ENCODE measurements at regions not wholly inside any gene's neighbourhood (a gene's known extent, or its start where the extent isn't known, plus 50 kb on each side); places are given as distances from the start of the nearest gene placed in this dataset.

DNA sequence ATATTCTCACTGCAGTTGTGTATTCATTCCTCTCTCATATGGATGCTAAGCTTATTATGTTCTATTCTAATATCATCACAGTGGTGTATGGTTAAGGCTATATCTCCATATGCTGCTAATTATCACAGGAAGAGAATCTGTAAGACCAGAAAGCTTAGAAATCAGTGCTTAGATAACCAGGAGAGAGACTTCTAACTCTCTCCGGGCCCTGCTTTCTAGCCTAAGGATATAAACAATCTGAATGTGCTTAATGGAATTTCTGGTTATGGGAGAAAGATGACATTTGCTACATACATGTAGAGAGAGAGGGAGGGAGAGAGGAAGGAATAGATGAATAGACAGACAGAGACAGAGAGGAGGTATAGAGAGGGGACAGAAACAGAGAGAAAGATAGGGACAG lies 1231.3 kb downstream of the EPHA7 start:
- Histone ChIP-seq H3K9me3 (no peaks in the 10 kb centered on the region), H3K36me3 (no peaks in the 10 kb centered on the region), H3K27ac (no peak overlapping the region), H3K4me3 (no peak overlapping the region), H3K27me3 (no peaks in the 10 kb centered on the region), H3K4me1 (no peaks in the 10 kb centered on the region)
- DNase-seq: no peak
- TF ChIP-seq, protein P1, sequence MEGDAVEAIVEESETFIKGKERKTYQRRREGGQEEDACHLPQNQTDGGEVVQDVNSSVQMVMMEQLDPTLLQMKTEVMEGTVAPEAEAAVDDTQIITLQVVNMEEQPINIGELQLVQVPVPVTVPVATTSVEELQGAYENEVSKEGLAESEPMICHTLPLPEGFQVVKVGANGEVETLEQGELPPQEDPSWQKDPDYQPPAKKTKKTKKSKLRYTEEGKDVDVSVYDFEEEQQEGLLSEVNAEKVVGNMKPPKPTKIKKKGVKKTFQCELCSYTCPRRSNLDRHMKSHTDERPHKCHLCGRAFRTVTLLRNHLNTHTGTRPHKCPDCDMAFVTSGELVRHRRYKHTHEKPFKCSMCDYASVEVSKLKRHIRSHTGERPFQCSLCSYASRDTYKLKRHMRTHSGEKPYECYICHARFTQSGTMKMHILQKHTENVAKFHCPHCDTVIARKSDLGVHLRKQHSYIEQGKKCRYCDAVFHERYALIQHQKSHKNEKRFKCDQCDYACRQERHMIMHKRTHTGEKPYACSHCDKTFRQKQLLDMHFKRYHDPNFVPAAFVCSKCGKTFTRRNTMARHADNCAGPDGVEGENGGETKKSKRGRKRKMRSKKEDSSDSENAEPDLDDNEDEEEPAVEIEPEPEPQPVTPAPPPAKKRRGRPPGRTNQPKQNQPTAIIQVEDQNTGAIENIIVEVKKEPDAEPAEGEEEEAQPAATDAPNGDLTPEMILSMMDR (IDR thresholded peaks at IDR 0.05): no peak
- intact Hi-C loops (cut with DNase I; ENCODE audit: low total_unique reads): no loop called here

DNA sequence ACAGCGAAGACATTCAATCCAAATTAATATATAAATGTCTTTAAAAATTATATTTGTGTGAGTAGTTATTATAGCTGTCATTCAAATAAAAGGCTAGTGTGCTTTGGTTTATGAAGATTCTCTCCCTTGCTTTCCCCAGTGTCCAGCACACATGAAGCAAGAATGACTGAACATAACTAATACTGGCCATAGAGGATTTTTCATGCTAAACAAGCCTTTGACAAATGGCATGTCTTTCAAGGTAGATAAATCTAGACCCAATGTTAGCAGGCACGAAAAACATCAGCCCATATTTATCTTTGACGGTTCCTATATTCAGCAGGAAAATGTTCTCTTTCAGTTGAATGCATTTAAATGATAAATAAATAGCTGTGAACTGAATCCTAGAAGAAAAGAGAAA lies 1234.4 kb downstream of the EPHA7 start:
- H3K36me3 ChIP-seq: no peaks in the 10 kb centered on the region
- H3K27ac ChIP-seq: no peak overlapping the region
- DNase-seq: no peak
- TF ChIP-seq, protein P1 (IDR thresholded peaks at IDR 0.05): no peak
- H3K9me3 ChIP-seq: no peaks in the 10 kb centered on the region
- intact Hi-C loops (cut with DNase I; ENCODE audit: low total_unique reads): no loop called here
- H3K4me3 ChIP-seq: no peak overlapping the region
- no peaks in the 10 kb centered on the region for H3K27me3 ChIP-seq
- no peaks in the 10 kb centered on the region for H3K4me1 ChIP-seq

DNA sequence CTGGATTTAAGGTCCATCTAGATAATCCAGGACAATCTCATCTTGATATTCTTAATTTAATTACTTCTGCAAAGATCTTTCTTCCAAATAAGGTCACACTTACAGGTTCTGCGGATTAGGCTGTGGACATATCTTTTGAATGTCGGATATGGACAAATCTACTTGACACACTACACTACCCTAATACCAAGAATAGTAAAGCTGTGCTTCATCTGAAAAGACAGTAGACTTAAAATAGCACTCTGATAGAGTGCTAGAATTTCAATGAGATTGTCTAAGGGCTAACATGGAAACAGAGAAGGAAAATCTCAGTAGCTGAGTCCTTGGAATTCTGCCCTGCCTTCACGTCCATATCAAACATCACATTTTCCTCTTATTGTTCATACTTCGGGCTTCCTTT lies 1238.0 kb downstream of the EPHA7 start:
- intact Hi-C loops (cut with DNase I; ENCODE audit: low total_unique reads): no loop called here
- Histone ChIP-seq H3K27me3 (no peaks in the 10 kb centered on the region), H3K9me3 (no peaks in the 10 kb centered on the region), H3K4me1 (no peaks in the 10 kb centered on the region), H3K27ac (no peak overlapping the region), H3K36me3 (no peaks in the 10 kb centered on the region), H3K4me3 (no peak overlapping the region)
- no peak for DNase-seq
- TF ChIP-seq, protein P1 (IDR thresholded peaks at IDR 0.05): no peak

DNA sequence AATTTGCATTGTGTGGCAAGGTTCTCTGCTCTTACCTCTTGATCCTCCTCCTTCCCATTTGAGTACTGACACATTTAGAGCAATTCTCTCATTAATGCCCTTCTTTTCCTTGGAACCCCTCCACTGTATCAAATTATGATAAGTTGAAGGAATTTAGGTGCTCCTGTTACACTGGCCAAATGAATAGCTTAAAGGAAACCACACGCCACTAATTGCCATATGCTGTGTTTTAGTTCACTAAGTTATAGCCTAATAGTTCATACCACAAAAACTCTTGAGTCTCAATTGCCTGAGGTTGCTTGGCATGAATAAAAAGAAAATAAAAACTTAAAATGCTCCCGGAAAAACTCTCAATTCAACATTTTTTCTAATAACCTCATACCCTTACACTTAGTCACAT lies 1239.3 kb downstream of the EPHA7 start:
- intact Hi-C loops (cut with DNase I; ENCODE audit: low total_unique reads): no loop called here
- no peaks in the 10 kb centered on the region for H3K27me3 ChIP-seq
- H3K36me3 ChIP-seq: no peaks in the 10 kb centered on the region
- no peaks in the 10 kb centered on the region for H3K4me1 ChIP-seq
- no peak overlapping the region for H3K4me3 ChIP-seq
- no peak overlapping the region for H3K27ac ChIP-seq
- DNase-seq: no peak
- TF ChIP-seq, protein P1 (IDR thresholded peaks at IDR 0.05): no peak
- H3K9me3 ChIP-seq: no peaks in the 10 kb centered on the region

DNA sequence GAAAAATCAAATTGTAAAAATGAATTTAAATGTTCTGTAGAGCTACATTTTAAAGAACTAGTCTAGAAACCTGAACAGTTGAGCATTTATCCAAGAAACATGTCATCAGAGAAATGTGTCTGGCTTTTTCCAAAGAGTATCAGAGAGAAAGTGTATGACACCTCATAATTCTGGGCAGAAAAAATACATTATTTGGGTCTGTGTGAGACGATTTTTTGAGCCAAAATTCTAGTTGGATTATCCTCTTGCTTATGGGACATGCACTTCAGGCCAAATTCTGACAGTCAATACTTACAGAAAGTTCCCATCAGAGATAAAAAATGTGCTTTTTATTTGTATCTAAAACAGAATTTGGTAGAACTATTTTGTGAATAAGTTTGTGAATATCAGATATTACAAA lies 1242.7 kb downstream of the EPHA7 start:
- TF ChIP-seq, protein P1 (IDR thresholded peaks at IDR 0.05): no peak
- H3K27me3 ChIP-seq: no peaks in the 10 kb centered on the region
- no peak overlapping the region for H3K4me3 ChIP-seq
- no peaks in the 10 kb centered on the region for H3K36me3 ChIP-seq
- intact Hi-C loops (cut with DNase I; ENCODE audit: low total_unique reads): no loop called here
- H3K9me3 ChIP-seq: no peaks in the 10 kb centered on the region
- H3K4me1 ChIP-seq: peaks cover 0 to 4% (median 0%) of the 10 kb centered on the region in 4 donors
- DNase-seq: no peak
- no peak overlapping the region for H3K27ac ChIP-seq

- no peaks in the 10 kb centered on the region for H3K36me3 ChIP-seq
- no peaks in the 10 kb centered on the region for H3K9me3 ChIP-seq
- H3K4me1 ChIP-seq: peaks cover 0 to 4% (median 0%) of the 10 kb centered on the region in 4 donors
- no peaks in the 10 kb centered on the region for H3K27me3 ChIP-seq
- intact Hi-C loops (cut with DNase I; ENCODE audit: low total_unique reads): no loop called here
- H3K4me3 ChIP-seq: no peak overlapping the region
- TF ChIP-seq, protein P1 (IDR thresholded peaks at IDR 0.05): no peak
- no peak overlapping the region for H3K27ac ChIP-seq
- no peak for DNase-seq
Measured at GRCh38 chr6:92174398-92175073, 1244.8 kb downstream of the EPHA7 start.
